HG03558 (cell line): ENCODE measurements at regions not wholly inside any gene's neighbourhood (a gene's known extent, or its start where the extent isn't known, plus 50 kb on each side); places are given as distances from the start of the nearest gene placed in this dataset.
A peak's percentile ranks its signal among the peaks of the same experiment; 100 is the strongest.
"Not testable (repeated sequence)": the region's sequence is repeated elsewhere in the genome, so short reads cannot be mapped to it uniquely, and the experiment has no call there.

Experiments
- ATAC-seq: cut with Tn5 transposase; IDR thresholded peaks from one replicate; pipeline ENCODE4 v1.9.1; 2021; ENCODE audit warnings: moderate number of reproducible peaks; ENCODE audit not compliant: unreplicated experiment; ENCODE audit errors: extremely low read depth

- ATAC-seq, result peak; percentile 48
Measured at GRCh38 chr6:156691018-156691417, 86.2 kb upstream of the ARID1B start.

GRCh38 chr6:156689656-156690055 lies 87.5 kb upstream of the ARID1B start:
- no peak for ATAC-seq

GRCh38 chr6:156688620-156688971 lies 88.6 kb upstream of the ARID1B start:
- ATAC-seq, result no peak

- no peak for ATAC-seq
Measured at GRCh38 chr6:156687789-156688619, 89.2 kb upstream of the ARID1B start.

DNA sequence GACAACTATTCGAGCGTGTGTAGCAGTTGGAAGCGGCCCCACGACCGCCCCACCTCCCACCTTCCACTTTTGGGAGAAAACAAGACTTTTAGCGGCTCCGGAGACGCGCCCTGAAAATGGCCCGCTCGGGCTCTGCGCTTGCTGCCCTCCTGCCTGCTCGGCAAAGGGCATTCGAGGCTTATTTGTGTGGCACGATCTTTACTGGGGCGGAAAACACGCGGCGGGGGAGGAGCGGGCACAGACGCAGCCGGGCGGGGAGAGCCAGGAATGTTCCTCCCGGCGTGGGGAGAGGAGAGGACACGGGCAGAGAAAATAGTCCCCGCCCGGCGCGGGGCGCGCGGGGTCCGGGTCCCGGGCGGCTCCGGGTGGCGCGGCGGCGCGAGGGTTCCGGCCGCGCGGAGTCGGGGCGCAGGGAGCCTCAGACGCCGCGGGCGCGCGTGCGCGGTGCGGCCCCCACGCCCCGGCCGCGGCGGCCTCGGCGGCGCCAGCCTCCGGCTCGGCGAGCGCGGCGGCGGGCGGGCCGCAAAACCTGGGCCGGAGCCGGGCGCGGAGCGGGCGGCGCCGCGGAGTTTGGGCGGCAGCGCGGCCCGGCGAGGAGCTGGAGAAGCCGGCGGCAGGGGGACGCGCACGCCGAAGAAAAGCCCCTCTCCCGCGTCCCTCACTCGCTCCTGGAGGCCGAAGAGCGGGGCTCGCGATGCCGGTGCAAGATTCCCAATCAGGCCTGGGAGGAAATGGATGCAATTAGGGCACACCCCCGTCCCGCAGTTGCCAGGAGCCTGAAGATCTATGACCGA lies 90.0 kb upstream of the ARID1B start:
- peak; percentile 40 for ATAC-seq

DNA sequence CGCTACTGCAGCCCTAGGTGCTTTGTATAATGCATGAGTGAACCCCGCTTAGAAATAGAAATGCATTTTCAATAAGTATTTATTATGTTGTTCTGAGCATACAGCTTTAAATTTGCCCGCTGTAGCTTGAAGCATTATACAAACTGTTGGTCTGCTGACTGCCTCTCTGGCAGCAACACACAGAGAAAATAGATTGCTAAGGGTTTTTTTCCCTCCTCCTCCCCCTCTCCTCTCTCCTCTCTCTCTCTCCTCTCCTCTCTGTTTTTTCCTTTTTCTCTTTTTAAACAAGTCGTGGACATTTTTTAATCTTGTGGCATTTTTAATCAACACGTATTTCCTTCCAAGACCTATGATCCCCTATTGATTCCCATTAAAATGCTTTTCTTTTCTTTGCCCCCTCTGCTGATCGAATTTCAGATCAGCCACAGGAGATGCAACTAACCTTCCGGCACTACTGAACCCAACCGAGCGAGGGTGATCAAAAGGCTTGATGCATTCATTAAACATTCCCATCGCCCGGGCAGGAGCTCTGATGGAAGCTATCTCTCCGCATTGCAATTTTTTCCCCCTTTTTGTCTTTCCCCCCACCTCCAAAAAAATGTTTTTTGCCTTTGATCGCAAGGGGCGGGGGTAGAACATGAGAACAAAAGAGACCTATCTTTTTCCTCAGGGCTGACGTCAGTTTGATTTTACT lies 90.7 kb upstream of the ARID1B start:
- no peak for ATAC-seq

- ATAC-seq, result no peak
Measured at GRCh38 chr6:156685823-156686222, 91.4 kb upstream of the ARID1B start.

GRCh38 chr6:156683821-156684220 lies 93.4 kb upstream of the ARID1B start:
- no peak for ATAC-seq

DNA sequence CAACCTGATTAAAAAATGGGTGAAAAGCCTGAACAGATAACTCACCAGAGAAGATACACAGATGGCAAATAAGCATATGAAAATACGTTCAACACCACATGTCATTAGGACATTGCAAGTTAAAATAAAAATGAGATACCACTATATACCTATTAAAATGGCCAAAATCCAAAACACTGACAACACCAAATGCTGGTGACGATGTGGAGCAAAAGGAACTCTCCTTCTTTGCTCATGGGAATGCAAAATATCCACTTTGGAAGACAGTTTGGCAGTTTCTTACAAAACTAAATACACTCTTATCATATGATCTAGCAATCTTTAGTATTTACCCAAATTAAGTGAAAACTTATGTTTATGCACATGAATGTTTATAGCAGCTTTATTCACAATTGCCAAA lies 100.5 kb upstream of the ARID1B start:
- no peak for ATAC-seq

DNA sequence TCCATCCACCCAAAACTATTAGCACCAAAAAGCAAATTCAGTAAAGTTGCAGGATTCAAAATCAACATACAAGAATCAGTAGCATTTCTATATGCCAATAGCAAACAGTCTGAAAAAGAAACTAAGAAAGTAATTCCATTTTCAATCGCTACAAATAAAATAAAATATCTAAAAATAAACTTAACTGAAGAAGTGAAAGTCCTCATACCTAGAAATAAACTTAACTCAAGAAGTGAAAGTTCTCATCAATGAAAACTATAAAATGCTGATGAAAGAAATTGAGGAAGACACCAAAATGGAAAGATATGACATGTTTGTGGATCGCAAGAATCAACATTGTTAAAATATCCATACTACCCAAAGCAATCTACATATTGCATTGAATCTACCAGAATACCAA lies 103.0 kb upstream of the ARID1B start:
- no peak for ATAC-seq

- not testable (repeated sequence) for ATAC-seq
Measured at GRCh38 chr6:156670097-156670496, 107.1 kb upstream of the ARID1B start.

DNA sequence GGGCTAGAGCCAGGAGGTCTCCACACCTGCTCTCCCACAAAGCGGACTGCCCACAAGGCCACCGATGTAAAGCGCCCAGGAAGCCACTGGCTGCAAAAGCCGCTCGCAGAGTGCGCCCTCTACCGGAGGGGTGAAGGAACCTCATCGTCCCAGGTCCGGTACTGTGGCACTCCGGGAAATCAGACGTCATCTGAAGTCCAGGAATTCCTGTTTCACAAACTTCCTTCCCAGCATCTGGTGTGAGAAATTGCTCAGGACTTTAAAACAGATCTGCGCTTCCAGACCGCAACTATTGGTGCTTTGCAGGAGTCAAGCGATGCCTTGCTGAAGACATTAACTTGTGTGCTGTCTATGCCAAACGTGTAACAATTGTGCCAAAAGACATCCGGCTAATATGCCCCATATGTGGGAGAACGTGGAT lies 115.1 kb upstream of the ARID1B start:
- ATAC-seq, result no peak

DNA sequence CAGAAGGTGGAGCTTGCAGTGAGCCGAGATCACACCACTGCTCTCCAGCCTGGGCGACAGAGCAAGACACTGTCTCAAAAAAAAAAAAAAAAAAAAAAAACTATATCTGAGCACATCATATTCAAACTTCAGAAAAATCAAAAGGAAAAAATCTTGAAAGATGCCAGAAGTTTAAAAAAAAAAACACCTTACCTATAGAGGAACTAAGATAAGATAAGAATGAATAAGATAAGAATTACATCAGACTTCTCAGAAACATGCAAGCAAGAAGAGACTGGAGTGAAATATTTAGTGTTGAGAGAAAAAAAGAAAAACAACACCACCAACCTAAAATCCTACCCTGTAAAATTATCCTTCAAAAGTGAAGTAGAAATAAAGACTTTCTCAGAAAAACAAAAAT lies 116.8 kb upstream of the ARID1B start:
- ATAC-seq, result no peak

DNA sequence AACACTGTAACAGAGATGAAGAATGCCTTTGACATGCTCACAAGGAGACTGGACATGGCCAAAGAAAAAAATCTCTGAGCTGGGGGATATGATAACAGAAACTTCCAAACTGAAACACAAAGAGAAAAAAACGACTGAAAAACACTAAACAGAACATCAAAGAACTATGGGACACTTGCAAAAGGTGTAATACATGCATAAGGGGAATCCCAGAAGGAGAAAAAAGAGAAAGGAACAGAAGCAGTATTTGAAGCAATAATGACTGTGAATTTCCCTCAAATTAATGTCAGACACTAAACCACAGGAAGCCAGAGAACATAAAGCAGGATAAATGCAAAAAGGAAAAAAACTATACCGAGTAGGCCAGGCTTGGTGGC lies 117.4 kb upstream of the ARID1B start:
- no peak for ATAC-seq

DNA sequence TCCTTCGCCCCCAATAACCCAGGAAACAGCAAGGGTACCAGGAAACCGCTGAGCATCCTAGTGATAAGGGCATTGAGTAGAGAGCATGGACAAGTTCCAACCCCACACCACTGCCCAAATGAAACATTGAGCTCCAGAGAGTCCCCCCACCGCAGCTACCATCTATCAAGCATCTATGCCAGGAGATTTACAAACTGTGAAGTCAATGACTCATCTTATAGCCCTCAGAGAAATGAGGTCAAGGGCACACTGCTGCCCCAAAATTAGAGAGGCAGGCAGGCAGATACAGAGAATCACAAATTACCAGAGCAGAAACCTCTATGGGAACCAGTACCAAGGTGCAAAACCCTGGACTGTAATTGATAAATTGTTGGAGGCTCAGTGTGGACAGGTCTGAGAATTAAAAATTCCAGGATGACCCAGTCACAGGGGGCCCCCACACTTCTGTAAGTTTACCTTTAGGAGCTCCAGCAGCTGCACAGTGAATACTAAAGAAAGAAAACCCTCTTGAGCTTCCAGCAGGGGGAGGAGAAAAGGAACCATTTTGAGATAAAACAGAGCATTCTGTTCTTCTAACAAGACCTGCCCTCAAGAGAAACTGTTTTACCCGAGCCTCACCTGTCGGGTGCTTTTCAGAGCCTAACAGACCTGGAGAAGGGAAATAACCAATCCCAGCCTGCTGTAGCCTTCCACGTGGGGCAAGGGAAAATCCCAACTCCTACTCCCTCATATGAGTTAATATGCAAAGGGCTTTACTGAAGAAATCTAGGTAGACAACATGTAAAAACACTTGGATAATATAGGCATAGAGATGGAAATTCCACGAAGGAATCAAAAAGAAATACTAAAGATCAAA lies 118.0 kb upstream of the ARID1B start:
- ATAC-seq, result no peak

- ATAC-seq, result no peak
Measured at GRCh38 chr6:156658186-156658965, 118.8 kb upstream of the ARID1B start.

GRCh38 chr6:156657296-156657695 lies 119.9 kb upstream of the ARID1B start:
- no peak for ATAC-seq

DNA sequence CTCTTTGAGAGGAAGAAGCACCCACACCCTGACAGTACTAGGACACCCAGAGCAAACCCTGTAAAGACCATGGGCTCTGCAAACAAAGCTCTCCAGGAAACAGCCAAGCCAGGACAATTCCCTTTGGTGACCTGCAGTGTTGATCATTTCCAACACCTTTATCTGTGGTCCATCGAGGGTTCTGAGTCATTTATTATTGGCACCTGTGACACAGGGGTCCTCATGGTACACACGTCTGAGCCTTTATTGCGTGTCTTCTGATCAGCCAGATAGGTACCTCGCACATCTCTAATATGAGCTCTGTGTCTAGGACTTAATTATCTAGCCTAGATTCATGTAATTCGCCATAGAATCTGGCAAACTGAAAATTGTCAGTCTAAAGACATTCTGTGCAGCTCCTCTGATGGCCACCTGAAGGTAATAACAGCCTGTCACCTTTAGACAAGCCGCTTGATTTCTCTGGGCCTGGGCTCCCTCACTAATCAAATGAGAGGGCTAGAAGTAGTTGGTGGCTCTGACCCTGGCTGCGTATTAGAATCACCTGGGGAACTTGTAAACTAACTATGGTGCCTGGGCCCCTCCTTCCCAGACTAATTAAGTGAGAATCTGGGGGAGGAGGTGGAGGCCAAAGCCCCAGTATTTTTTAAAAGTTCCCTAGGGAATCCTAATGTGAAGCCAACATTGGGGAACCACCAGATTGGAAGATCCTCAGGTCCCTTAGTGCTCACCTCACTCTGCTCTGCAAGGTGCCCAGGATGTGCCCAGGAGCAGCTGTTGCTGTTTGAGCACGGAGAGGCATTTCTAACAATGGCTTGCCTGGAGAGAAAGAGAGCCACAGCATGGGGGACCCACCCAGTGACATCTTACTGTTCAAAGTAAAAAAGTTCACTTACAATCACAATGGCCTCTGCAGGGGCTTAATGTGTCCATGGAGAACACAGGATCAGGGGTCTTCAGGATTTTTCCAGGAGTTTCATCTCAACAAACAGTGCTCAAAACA lies 122.0 kb upstream of the ARID1B start:
- ATAC-seq, result no peak
